ENCODE measurements at regions not wholly inside any gene's neighbourhood (a gene's known extent, or its start where the extent isn't known, plus 50 kb on each side); places are given as distances from the start of the nearest gene placed in this dataset.

GRCh38 chr2:107285621-107286299 is 399.8 kb upstream of the ST6GAL2 start:
- H3K4me1 ChIP-seq: no peaks in the 10 kb centered on the region
- no peaks in the 10 kb centered on the region for H3K27me3 ChIP-seq
- H3K27ac ChIP-seq: no peak overlapping the region
- no peaks in the 10 kb centered on the region for H3K36me3 ChIP-seq
- intact Hi-C loops (cut with DNase I): loop anchor here (10.0 kb wide), 1 partner anchor 151 kb away; no protein-coding TSS in a partner anchor
- no peaks in the 10 kb centered on the region for H3K9me3 ChIP-seq
- no peak for TF ChIP-seq CTCF (IDR thresholded peaks at IDR 0.05)
- no peak overlapping the region for H3K4me3 ChIP-seq
- DNase-seq (ENCODE audit: low spot score in 2 of 2): no peak

- H3K27ac ChIP-seq: no peak overlapping the region
- H3K27me3 ChIP-seq: no peaks in the 10 kb centered on the region
- intact Hi-C loops (cut with DNase I): loop anchor here (10.0 kb wide), 1 partner anchor 625 kb away; no protein-coding TSS in a partner anchor
- no peaks in the 10 kb centered on the region for H3K4me1 ChIP-seq
- H3K9me3 ChIP-seq: no peaks in the 10 kb centered on the region
- TF ChIP-seq CTCF (IDR thresholded peaks at IDR 0.05): no peak
- DNase-seq (ENCODE audit: low spot score in 2 of 2): no peak
- H3K4me3 ChIP-seq: no peak overlapping the region
- no peaks in the 10 kb centered on the region for H3K36me3 ChIP-seq
Measured at GRCh38 chr2:107290041-107290440, 404.1 kb upstream of the ST6GAL2 start.

- H3K4me1 ChIP-seq: peaks cover 0 to 10% of the 10 kb centered on the region in 2 donors
- no peak for TF ChIP-seq CTCF (IDR thresholded peaks at IDR 0.05)
- H3K9me3 ChIP-seq: no peaks in the 10 kb centered on the region
- intact Hi-C loops (cut with DNase I): no loop called here
- DNase-seq (ENCODE audit: low spot score in 2 of 2): no peak
- H3K36me3 ChIP-seq: no peaks in the 10 kb centered on the region
- no peak overlapping the region for H3K27ac ChIP-seq
- H3K4me3 ChIP-seq: no peak overlapping the region
- no peaks in the 10 kb centered on the region for H3K27me3 ChIP-seq
Measured at GRCh38 chr2:107303964-107304363, 418.0 kb upstream of the ST6GAL2 start.

GRCh38 chr2:107305966-107306365 is 420.0 kb upstream of the ST6GAL2 start:
- Histone ChIP-seq H3K4me1 (peaks cover 0 to 10% of the 10 kb centered on the region in 2 donors), H3K9me3 (no peaks in the 10 kb centered on the region), H3K27ac (no peak overlapping the region), H3K27me3 (no peaks in the 10 kb centered on the region), H3K36me3 (no peaks in the 10 kb centered on the region), H3K4me3 (no peak overlapping the region)
- intact Hi-C loops (cut with DNase I): loop anchor here (5.0 kb wide), 1 partner anchor 106 kb away; no protein-coding TSS in a partner anchor
- no peak for TF ChIP-seq CTCF (IDR thresholded peaks at IDR 0.05)
- DNase-seq (ENCODE audit: low spot score in 2 of 2): no peak

GRCh38 chr2:107306881-107307280 is 420.9 kb upstream of the ST6GAL2 start:
- H3K36me3 ChIP-seq: no peaks in the 10 kb centered on the region
- no peak overlapping the region for H3K27ac ChIP-seq
- no peak for DNase-seq (ENCODE audit: low spot score in 2 of 2)
- no peaks in the 10 kb centered on the region for H3K27me3 ChIP-seq
- no peak overlapping the region for H3K4me3 ChIP-seq
- H3K4me1 ChIP-seq: peaks cover 0 to 10% of the 10 kb centered on the region in 2 donors
- H3K9me3 ChIP-seq: no peaks in the 10 kb centered on the region
- TF ChIP-seq CTCF (IDR thresholded peaks at IDR 0.05): no peak
- intact Hi-C loops (cut with DNase I): loop anchor here (5.0 kb wide), 1 partner anchor 105 kb away; no protein-coding TSS in a partner anchor
